Peyer's patch (tissue), 4 donors: ENCODE measurements at regions not wholly inside any gene's neighbourhood (a gene's known extent, or its start where the extent isn't known, plus 50 kb on each side); places are given as distances from the start of the nearest gene placed in this dataset.

Experiments used
- DNase-seq, 3 donors: peaks; one replicate each; pipeline ENCODE4 v3.0.0-alpha.2; 2017 to 2019
- H3K27ac ChIP-seq, 4 donors: fragments of 200-600 bp; sonication (generic); one replicate each; pipeline ENCODE4 v1.5.1; 2016 to 2019
- H3K27me3 ChIP-seq, 2 donors: fragments of 200-600 bp; sonication (generic); one replicate each; pipeline ENCODE4 v1.5.1; 2019
- H3K36me3 ChIP-seq, 3 donors: fragments of 200-600 bp; sonication (generic); one replicate each; pipeline ENCODE4 v1.5.1; 2016 to 2019
- H3K4me1 ChIP-seq, 4 donors: fragments of 200-600 bp; sonication (generic); one replicate each; pipeline ENCODE4 v1.5.1; 2016 to 2019
- H3K4me3 ChIP-seq, 4 donors: fragments of 200-600 bp; sonication (generic); 1 replicate in 3 of 4; 2 replicates in 1 of 4; pipeline ENCODE4 v1.5.1; 2016 to 2019; ENCODE audit warnings: mild to moderate bottlenecking in 1 of 4
- H3K9me3 ChIP-seq, 4 donors: fragments of 200-600 bp; sonication (generic); one replicate each; pipeline ENCODE4 v1.5.1; 2016 to 2019; ENCODE audit warnings: mild to moderate bottlenecking in 1 of 4
- CTCF ChIP-seq, 6 experiments: fragments of 450-650 bp in 4 of 6; fragments of 200-600 bp in 2 of 6; sonication (generic) in 1 of 6; IDR thresholded peaks; one replicate each; pipeline ENCODE4 v1.5.1; 2017 to 2019; ENCODE audit warnings: antibody characterized with exemption in 6 of 6, mild to moderate bottlenecking in 3 of 6, moderate library complexity in 1 of 6
- POLR2A ChIP-seq, 2 donors: fragments of 450-650 bp; IDR thresholded peaks; one replicate each; pipeline ENCODE4 v1.5.1; 2017; ENCODE audit warnings: antibody characterized with exemption in 2 of 2, mild to moderate bottlenecking in 2 of 2, moderate library complexity in 2 of 2

GRCh38 chr7:88590963-88591362 is 168.5 kb upstream of the ZNF804B start:
- no peak for TF ChIP-seq CTCF (IDR thresholded peaks at IDR 0.05)
- no peak for TF ChIP-seq POLR2A (IDR thresholded peaks at IDR 0.05)
- Histone ChIP-seq H3K4me1 (no peaks in the 10 kb centered on the region), H3K27ac (no peak overlapping the region), H3K36me3 (no peaks in the 10 kb centered on the region), H3K27me3 (no peaks in the 10 kb centered on the region), H3K4me3 (no peak overlapping the region), H3K9me3 (peaks cover 0 to 3% (median 0%) of the 10 kb centered on the region in 4 donors)
- no peak for DNase-seq

DNA sequence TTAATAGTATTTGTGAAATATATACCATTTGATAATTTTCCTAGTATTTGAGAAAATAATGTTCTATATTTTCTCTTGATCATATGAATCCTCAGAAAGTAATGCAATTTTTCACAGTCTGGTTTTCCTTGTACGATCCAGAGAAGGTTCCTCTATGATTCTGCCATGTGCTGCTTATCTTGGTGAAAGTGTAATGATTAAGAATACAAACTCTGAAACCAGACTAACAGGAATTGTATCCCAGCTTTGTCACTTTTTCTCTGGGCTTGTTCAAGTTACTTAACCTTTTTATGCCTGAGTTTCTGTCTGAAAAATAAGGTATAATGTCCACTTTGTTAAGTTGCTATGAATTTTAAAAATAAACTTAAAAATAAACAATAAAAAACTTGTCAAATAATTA is 169.6 kb upstream of the ZNF804B start:
- peaks cover 0 to 3% (median 0%) of the 10 kb centered on the region in 4 donors for H3K9me3 ChIP-seq
- no peak for DNase-seq
- no peaks in the 10 kb centered on the region for H3K27me3 ChIP-seq
- no peaks in the 10 kb centered on the region for H3K4me1 ChIP-seq
- TF ChIP-seq POLR2A (IDR thresholded peaks at IDR 0.05): no peak
- no peak for TF ChIP-seq CTCF (IDR thresholded peaks at IDR 0.05)
- H3K27ac ChIP-seq: no peak overlapping the region
- H3K36me3 ChIP-seq: no peaks in the 10 kb centered on the region
- no peak overlapping the region for H3K4me3 ChIP-seq

- Histone ChIP-seq H3K4me1 (no peaks in the 10 kb centered on the region), H3K27me3 (no peaks in the 10 kb centered on the region), H3K27ac (no peak overlapping the region), H3K9me3 (peaks cover 0 to 3% (median 0%) of the 10 kb centered on the region in 4 donors), H3K4me3 (no peak overlapping the region), H3K36me3 (no peaks in the 10 kb centered on the region)
- DNase-seq: no peak
- no peak for TF ChIP-seq CTCF (IDR thresholded peaks at IDR 0.05)
- no peak for TF ChIP-seq POLR2A (IDR thresholded peaks at IDR 0.05)
These were observed 172.6 kb upstream of the ZNF804B start for GRCh38 chr7:88586890-88587289.

DNA sequence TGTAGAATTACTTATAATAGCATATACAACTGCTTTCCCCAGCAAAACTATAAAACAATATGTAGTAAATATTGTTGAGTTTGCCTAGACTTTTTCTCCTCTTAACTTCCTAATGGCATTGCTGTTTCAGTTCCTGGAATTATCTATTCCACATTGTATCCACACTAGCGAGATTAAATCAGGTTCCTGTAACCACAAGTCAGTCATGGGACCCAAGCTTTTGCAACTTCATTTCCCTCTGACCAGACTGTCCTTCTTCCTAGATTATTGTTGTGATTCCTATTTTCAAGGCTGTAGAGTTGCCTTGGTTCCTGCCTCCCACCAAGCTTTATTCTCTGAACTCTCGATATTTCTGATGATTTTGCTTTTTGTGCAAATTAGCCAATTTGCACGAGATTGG is 173.3 kb upstream of the ZNF804B start:
- TF ChIP-seq POLR2A (IDR thresholded peaks at IDR 0.05) (no peak), CTCF (IDR thresholded peaks at IDR 0.05) (no peak)
- Histone ChIP-seq H3K9me3 (no peaks in the 10 kb centered on the region), H3K4me1 (no peaks in the 10 kb centered on the region), H3K4me3 (no peak overlapping the region), H3K27ac (no peak overlapping the region), H3K27me3 (no peaks in the 10 kb centered on the region), H3K36me3 (no peaks in the 10 kb centered on the region)
- DNase-seq: no peak

GRCh38 chr7:88576720-88577119 is 182.8 kb upstream of the ZNF804B start:
- Histone ChIP-seq H3K4me3 (no peak overlapping the region), H3K36me3 (no peaks in the 10 kb centered on the region), H3K27me3 (no peaks in the 10 kb centered on the region), H3K9me3 (no peaks in the 10 kb centered on the region), H3K27ac (no peak overlapping the region), H3K4me1 (no peaks in the 10 kb centered on the region)
- TF ChIP-seq POLR2A (IDR thresholded peaks at IDR 0.05): no peak
- TF ChIP-seq CTCF (IDR thresholded peaks at IDR 0.05): no peak
- DNase-seq: no peak

DNA sequence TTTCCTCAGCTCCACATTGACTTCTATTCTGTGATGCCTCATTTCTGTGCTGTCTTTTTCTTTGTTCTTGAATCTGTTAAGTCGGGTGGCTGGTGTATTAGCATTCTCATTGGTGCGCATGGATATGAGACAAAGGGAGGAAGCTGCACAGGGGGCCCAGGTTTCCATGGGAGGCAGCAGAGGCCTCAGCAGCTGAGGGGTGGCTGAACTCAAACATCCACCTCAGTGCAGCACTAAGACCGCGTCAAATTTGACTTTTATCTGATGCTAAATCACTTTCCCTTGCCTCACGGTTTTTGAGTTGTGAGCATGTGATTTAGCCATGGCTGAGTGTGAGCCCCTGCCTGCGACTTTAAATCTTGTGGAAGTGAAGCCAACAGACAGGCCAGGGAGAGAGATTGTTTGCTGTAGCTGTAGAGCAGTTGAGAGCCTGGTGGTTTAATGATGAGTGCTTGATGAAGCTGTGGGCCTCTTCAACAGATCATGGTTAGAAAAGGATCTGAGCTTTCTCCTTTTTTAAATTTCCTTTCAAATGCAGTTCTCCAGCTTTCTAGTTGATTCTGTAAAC is 193.3 kb upstream of the ZNF804B start:
- no peaks in the 10 kb centered on the region for H3K9me3 ChIP-seq
- no peak overlapping the region for H3K27ac ChIP-seq
- TF ChIP-seq CTCF (IDR thresholded peaks at IDR 0.05) (no peak), POLR2A (IDR thresholded peaks at IDR 0.05) (no peak)
- no peaks in the 10 kb centered on the region for H3K36me3 ChIP-seq
- DNase-seq: no peak
- no peak overlapping the region for H3K4me3 ChIP-seq
- no peaks in the 10 kb centered on the region for H3K27me3 ChIP-seq
- no peaks in the 10 kb centered on the region for H3K4me1 ChIP-seq
